ENCODE measurements at regions not wholly inside any gene's neighbourhood (a gene's known extent, or its start where the extent isn't known, plus 50 kb on each side); places are given as distances from the start of the nearest gene placed in this dataset.

- no peak overlapping the region for H3K4me3 ChIP-seq
- no peaks in the 10 kb centered on the region for H3K27me3 ChIP-seq
- 80 to 93% (median 85%) methylated on average over 17 of the region's 17 CpGs for WGBS, 4 donors
- TF ChIP-seq CTCF (IDR thresholded peaks at IDR 0.05) (no peak), POLR2A (IDR thresholded peaks at IDR 0.05) (no peak)
- intact Hi-C loops (cut with DNase I): no loop called here
- no peak overlapping the region for H3K27ac ChIP-seq
- no peaks in the 10 kb centered on the region for H3K9me3 ChIP-seq (replicated peaks in 1 of 3)
- H3K36me3 ChIP-seq (replicated peaks in 1 of 2): no peaks in the 10 kb centered on the region
- DNase-seq: no peak
- no peaks in the 10 kb centered on the region for H3K4me1 ChIP-seq (replicated peaks in 1 of 2)
Measured at GRCh38 chr2:241943961-241944575, 74.5 kb downstream of the RTP5 start.

- TF ChIP-seq POLR2A (IDR thresholded peaks at IDR 0.05) (no peak), CTCF (IDR thresholded peaks at IDR 0.05) (no peak)
- Histone ChIP-seq H3K9me3 (replicated peaks in 1 of 3) (no peaks in the 10 kb centered on the region), H3K27ac (no peak overlapping the region), H3K4me1 (replicated peaks in 1 of 2) (no peaks in the 10 kb centered on the region), H3K27me3 (no peaks in the 10 kb centered on the region), H3K36me3 (replicated peaks in 1 of 2) (no peaks in the 10 kb centered on the region), H3K4me3 (no peak overlapping the region)
- 78 to 84% (median 81%) methylated on average over 4 to 12 of the region's 12 CpGs for WGBS, 4 donors
- DNase-seq: no peak
- intact Hi-C loops (cut with DNase I): no loop called here
Measured at GRCh38 chr2:241944821-241945220, 75.3 kb downstream of the RTP5 start.

- Histone ChIP-seq H3K27ac (no peak overlapping the region), H3K36me3 (replicated peaks in 1 of 2) (no peaks in the 10 kb centered on the region), H3K27me3 (no peaks in the 10 kb centered on the region), H3K4me1 (replicated peaks in 1 of 2) (no peaks in the 10 kb centered on the region), H3K4me3 (no peak overlapping the region), H3K9me3 (replicated peaks in 1 of 3) (no peaks in the 10 kb centered on the region)
- 88 to 98% (median 93%) methylated on average over 7 to 15 of the region's 15 CpGs for WGBS, 4 donors
- no peak for DNase-seq
- intact Hi-C loops (cut with DNase I): no loop called here
- TF ChIP-seq CTCF (IDR thresholded peaks at IDR 0.05) (no peak), POLR2A (IDR thresholded peaks at IDR 0.05) (no peak)
Measured at GRCh38 chr2:241945311-241945710, 75.8 kb downstream of the RTP5 start.

GRCh38 chr2:241945803-241946202 lies 76.3 kb downstream of the RTP5 start:
- no peak for DNase-seq
- intact Hi-C loops (cut with DNase I): no loop called here
- no peak for TF ChIP-seq CTCF (IDR thresholded peaks at IDR 0.05)
- TF ChIP-seq POLR2A (IDR thresholded peaks at IDR 0.05): no peak
- WGBS, 4 donors: 78 to 94% (median 86%) methylated on average over 14 of the region's 14 CpGs
- H3K27me3 ChIP-seq: no peaks in the 10 kb centered on the region
- H3K9me3 ChIP-seq (replicated peaks in 1 of 3): no peaks in the 10 kb centered on the region
- H3K27ac ChIP-seq: no peak overlapping the region
- H3K4me1 ChIP-seq (replicated peaks in 1 of 2): no peaks in the 10 kb centered on the region
- H3K4me3 ChIP-seq: no peak overlapping the region
- H3K36me3 ChIP-seq (replicated peaks in 1 of 2): no peaks in the 10 kb centered on the region

Data from adrenal gland (tissue), 9 donors.